Skin of body (tissue), 2 donors: ENCODE measurements at regions not wholly inside any gene's neighbourhood (a gene's known extent, or its start where the extent isn't known, plus 50 kb on each side); places are given as distances from the start of the nearest gene placed in this dataset. TPM values are rescaled to one million over a fixed set of nuclear protein-coding genes. Genes with fewer than 3 reads are reported as not detected.
A peak's percentile ranks its signal among the peaks of the same experiment; 100 is the strongest.
"Not testable (repeated sequence)": the region's sequence is repeated elsewhere in the genome, so short reads cannot be mapped to it uniquely, and the experiment has no call there.

ENCODE experiments used
- DNase-seq: peaks from one replicate; lab custom pipeline; 2025; lab: John Stamatoyannopoulos, UW
- small RNA-seq: library from RNA; depleted of rRNA; stranded (forward); fragments of <200 nt; gene quantifications from one replicate; pipeline ENCODE3, GENCODE V24; 2014; ENCODE audit warnings: low replicate concordance

DNA sequence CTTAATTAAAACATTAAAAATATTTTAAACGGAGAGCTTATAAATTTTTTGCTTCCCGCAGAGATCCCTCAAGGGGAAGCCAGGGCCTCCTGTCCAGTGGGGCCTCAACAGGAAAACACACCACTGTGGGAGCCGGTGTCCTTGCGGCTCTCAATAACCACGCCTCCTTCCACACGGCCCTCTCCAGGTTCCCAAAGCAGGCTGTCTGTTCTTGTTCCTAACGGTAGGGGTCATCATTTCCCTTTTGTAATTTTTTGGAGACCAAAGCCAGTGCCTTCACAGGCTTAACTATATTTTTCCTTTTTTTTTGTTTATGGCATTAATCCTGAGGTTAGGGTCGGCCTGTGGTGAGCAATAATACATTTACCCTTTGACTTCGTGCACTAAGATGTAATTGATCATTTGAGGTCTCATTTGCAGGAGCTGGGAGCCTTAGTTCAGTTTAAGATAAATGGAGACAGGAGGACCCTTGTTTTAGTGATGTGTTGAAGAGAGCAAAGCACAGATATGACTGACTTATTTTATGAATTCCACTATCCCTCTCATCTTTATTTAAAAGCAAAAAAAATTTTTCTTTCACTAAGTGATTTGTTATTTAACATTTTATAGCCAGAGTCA lies 77.5 kb upstream of the N4BP1 start:
- DNase-seq = peak; percentile 13

GRCh38 chr16:48684148-48684547 lies 74.2 kb upstream of the N4BP1 start:
- no peak for DNase-seq

- no peak for DNase-seq
These were observed 73.0 kb upstream of the N4BP1 start for GRCh38 chr16:48682971-48683370.

- no peak for DNase-seq
These were observed 71.5 kb upstream of the N4BP1 start for GRCh38 chr16:48681520-48681919.

- DNase-seq = no peak
These were observed 70.9 kb upstream of the N4BP1 start for GRCh38 chr16:48680881-48681280.

DNA sequence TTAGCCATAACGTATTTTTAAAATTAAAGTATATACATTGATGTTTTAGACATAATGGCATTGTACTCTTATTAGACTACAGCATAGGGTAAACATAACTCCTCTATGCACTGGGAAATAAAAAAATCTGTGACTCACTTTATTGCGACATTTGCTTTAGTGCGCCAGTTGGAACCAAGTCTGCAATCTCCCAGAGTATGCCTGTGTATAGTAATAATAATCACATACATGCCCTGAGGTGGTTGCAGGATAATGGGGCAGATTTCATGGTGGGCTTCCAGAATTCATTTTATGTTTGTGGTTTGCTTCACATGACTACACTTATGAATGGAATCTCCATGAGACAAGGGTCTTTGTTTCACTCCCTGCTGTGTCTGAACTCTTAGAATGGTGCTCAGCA lies 66.9 kb upstream of the N4BP1 start:
- DNase-seq = no peak

DNA sequence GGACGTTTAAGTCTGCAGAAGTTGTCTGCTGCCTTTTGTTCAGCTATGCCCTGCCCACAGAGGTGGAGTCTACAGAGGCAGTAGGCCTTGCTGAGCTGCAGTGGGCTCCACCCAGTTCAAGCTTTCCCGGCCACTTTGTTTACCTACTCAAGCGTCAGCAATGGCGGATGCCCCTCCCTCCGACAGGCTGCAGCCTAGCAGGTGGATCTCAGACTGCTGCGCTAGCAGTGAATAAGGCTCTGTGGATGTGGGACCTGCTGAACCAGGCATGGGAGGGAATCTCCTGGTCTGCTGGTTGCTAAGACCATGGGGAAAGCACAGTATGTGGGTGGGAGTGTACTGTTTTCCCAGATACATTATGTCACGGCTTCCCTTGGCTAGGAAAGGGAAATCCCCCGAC lies 58.2 kb upstream of the N4BP1 start:
- not testable (repeated sequence) for DNase-seq

- no peak for DNase-seq
These were observed 50.0 kb upstream of the N4BP1 start for GRCh38 chr16:48659940-48660339.

Small RNA genes lying in the stretch of these regions (small RNA-seq; reads per million reads assigned to genes)
- gene AC023827.1 = not detected
- not detected for gene MTND4LP25
- gene RNU6-257P = not detected
